GM20000 (cell line): ENCODE measurements at regions not wholly inside any gene's neighbourhood (a gene's known extent, or its start where the extent isn't known, plus 50 kb on each side); places are given as distances from the start of the nearest gene placed in this dataset.

Source experiments
- DNase-seq: peaks from one replicate; pipeline ENCODE4 v3.0.0; 2012; ENCODE audit warnings: low spot score
- TF ChIP-seq, protein P1 (sequence below): IDR thresholded peaks from 2 replicates; pipeline ENCODE4 v1.5.1; 2012; ENCODE audit warnings: mild to moderate bottlenecking, control low read depth; ENCODE audit errors: extremely low read depth, missing control alignments

DNA sequence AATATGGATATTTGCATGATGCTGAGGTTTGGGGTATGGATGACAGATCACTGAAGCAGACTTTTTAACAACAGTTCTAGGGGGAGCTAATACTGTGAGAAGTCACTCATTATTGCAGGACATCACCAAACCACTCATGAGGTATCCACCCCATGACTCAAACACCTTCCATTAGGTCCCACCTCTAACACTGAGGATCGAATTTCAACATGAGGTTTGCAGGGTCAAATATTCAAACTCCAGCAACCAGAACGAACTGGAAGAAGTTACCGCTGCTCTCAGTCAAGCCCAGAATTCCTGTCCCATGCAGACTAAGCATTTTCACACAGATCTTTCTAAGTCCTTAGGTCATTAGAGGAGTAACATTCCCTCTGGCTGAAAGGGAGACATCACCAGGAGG, 758.9 kb downstream of the UQCRFS1 start:
- TF ChIP-seq, protein P1, sequence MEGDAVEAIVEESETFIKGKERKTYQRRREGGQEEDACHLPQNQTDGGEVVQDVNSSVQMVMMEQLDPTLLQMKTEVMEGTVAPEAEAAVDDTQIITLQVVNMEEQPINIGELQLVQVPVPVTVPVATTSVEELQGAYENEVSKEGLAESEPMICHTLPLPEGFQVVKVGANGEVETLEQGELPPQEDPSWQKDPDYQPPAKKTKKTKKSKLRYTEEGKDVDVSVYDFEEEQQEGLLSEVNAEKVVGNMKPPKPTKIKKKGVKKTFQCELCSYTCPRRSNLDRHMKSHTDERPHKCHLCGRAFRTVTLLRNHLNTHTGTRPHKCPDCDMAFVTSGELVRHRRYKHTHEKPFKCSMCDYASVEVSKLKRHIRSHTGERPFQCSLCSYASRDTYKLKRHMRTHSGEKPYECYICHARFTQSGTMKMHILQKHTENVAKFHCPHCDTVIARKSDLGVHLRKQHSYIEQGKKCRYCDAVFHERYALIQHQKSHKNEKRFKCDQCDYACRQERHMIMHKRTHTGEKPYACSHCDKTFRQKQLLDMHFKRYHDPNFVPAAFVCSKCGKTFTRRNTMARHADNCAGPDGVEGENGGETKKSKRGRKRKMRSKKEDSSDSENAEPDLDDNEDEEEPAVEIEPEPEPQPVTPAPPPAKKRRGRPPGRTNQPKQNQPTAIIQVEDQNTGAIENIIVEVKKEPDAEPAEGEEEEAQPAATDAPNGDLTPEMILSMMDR: no peak
- no peak for DNase-seq

- TF ChIP-seq, protein P1: no peak
Observed at GRCh38 chr19:28453420-28453819, 759.5 kb downstream of the UQCRFS1 start.

DNA sequence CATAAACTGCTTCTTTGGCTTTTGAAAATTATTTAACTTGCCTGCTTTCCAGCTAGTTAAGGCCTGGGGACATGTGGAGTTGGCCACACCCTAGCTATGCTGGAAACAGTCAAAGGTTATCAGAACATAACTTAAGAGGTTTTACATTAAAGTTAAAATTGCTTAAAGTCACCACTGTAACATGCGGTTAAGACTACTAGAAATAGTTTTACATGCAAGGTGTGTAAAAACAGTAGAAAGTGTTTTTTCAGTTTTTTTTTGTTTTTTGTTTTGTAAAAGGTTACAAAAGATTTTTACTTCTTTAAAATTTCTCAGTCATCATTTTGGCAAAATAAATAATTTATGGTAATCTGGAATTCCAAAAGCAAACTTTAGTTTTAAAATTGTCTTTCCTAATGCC, 763.1 kb downstream of the UQCRFS1 start:
- TF ChIP-seq, protein P1: no peak
- no peak for DNase-seq

More at GRCh38 chr19:28453420-28453819, 759.5 kb downstream of the UQCRFS1 start:
- no peak for DNase-seq

DNA sequence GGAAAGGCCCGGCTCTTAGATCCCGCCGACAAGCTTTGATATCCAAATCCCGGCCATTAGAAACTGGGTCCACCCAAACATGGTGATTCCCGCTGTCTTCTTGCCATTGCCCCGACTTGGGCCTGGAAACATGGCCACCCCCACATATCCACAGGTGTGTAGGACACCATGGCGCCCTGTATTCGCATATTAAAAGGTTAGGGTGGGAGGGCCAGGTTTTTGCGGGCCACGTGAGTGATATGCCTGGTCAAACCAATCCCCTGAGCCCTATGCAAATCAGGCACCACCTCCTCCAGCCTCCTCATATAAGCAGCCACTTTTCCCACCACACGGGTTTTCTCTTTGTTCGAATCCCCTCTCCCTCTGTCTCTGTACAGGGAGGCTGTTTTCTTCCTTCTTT, 766.4 kb downstream of the UQCRFS1 start:
- no peak for DNase-seq

DNA sequence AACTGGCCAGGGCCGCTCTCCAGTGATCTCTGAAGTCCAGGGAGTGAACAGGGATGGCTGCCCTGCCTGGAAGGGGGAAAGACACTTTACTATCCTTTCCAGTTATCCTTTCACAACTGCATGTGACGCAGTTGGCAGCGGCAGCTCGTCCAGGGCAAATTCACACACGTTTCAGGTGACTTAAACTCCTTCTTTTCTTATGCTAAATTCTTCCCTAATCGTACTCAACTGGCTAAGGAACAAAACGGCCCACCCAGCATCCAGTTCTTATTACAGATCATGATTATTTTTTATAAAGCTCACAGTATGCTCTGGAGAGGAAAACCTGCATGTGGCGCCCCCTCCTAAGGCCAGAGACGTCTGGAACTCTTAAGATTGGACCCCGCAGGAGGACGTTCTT, 767.1 kb downstream of the UQCRFS1 start:
- TF ChIP-seq, protein P1: no peak
- DNase-seq: no peak

More for the DNA sequence above, 766.4 kb downstream of the UQCRFS1 start:
- TF ChIP-seq, protein P1: no peak

GRCh38 chr19:28444362-28444761, 768.6 kb downstream of the UQCRFS1 start:
- TF ChIP-seq, protein P1: no peak
- no peak for DNase-seq

GRCh38 chr19:28443361-28443760, 769.6 kb downstream of the UQCRFS1 start:
- TF ChIP-seq, protein P1: no peak
- no peak for DNase-seq
